ENCODE measurements at regions not wholly inside any gene's neighbourhood (a gene's known extent, or its start where the extent isn't known, plus 50 kb on each side); places are given as distances from the start of the nearest gene placed in this dataset.

DNA sequence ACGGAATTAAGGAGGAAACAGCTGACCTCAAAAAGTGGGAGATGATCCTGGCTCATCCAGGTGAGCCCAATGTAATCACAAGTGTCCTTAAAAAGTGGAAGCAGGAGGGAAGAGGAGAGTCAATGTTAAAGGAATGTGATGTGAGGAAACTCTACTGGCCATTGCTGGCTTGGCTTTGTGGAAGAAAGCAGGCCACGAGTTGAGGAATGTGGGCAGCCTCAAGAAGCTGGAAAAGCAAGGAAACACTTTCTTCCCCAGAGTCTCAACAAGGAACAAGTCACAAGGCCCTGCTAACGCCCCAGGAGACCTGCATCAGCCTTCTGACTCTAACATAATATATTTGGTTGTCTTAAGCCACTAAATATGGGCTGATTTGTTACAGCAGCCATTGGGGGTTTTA lies 252.8 kb downstream of the PSAT1 start:
- TF ChIP-seq, protein P1, sequence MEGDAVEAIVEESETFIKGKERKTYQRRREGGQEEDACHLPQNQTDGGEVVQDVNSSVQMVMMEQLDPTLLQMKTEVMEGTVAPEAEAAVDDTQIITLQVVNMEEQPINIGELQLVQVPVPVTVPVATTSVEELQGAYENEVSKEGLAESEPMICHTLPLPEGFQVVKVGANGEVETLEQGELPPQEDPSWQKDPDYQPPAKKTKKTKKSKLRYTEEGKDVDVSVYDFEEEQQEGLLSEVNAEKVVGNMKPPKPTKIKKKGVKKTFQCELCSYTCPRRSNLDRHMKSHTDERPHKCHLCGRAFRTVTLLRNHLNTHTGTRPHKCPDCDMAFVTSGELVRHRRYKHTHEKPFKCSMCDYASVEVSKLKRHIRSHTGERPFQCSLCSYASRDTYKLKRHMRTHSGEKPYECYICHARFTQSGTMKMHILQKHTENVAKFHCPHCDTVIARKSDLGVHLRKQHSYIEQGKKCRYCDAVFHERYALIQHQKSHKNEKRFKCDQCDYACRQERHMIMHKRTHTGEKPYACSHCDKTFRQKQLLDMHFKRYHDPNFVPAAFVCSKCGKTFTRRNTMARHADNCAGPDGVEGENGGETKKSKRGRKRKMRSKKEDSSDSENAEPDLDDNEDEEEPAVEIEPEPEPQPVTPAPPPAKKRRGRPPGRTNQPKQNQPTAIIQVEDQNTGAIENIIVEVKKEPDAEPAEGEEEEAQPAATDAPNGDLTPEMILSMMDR (IDR thresholded peaks at IDR 0.05; ENCODE audit: low read depth, low read length), result no peak
- Histone ChIP-seq H3K9me3 (ENCODE audit: low read depth) (no peaks in the 10 kb centered on the region), H3K27me3 (peaks cover 26% of the 10 kb centered on the region), H3K36me3 (no peaks in the 10 kb centered on the region), H3K27ac (no peak overlapping the region), H3K4me1 (ENCODE audit: low read depth) (no peaks in the 10 kb centered on the region), H3K4me3 (no peak overlapping the region)
- no peak for DNase-seq (ENCODE audit: low read depth in 1 of 2, low spot score in 1 of 2)

DNA sequence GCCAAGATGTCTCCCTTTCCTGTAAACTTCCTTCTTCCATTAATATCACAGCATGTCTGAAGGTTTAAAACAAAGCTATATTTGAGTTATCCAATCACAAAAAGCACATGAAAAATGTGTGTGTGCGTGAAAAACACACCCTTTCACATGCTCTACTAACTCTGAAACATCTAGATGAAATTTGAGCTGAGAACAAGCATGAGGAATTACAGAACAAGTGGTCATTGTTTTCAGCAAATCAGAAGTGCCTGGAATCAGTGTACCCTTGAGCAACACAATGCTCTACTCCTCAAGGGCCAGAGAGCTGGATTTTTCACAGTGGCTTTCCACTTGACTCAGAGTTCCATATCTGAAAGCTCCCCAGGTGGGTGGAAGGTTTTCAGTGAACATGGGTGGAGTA lies 255.9 kb downstream of the PSAT1 start:
- Histone ChIP-seq H3K4me1 (ENCODE audit: low read depth) (no peaks in the 10 kb centered on the region), H3K27me3 (peaks cover 24% of the 10 kb centered on the region), H3K27ac (no peak overlapping the region), H3K36me3 (no peaks in the 10 kb centered on the region), H3K9me3 (ENCODE audit: low read depth) (no peaks in the 10 kb centered on the region), H3K4me3 (no peak overlapping the region)
- TF ChIP-seq, protein P1 (IDR thresholded peaks at IDR 0.05; ENCODE audit: low read depth, low read length), result no peak
- no peak for DNase-seq (ENCODE audit: low read depth in 1 of 2, low spot score in 1 of 2)

DNA sequence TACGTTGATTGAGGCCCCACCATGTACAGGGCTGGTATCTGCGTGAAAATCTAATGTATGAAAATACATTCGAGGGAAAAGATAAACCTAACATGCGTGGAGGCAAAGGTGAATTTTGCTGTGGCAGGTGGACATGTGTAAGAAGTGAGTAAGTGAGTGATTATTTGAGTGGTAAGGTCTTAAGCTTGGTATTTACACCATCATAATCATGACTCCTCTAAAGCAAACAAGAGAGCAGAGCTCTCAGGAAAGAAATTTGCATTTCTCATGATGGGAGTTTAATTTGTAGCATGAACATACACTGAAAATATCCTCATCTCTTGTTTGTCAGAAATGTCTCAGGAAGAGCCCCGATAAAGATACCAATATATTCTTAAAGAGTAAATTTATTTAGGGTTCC lies 260.6 kb downstream of the PSAT1 start:
- Histone ChIP-seq H3K4me3 (no peak overlapping the region), H3K4me1 (ENCODE audit: low read depth) (no peaks in the 10 kb centered on the region), H3K27ac (no peak overlapping the region), H3K36me3 (no peaks in the 10 kb centered on the region), H3K27me3 (peaks cover 31% of the 10 kb centered on the region), H3K9me3 (ENCODE audit: low read depth) (no peaks in the 10 kb centered on the region)
- TF ChIP-seq, protein P1 (IDR thresholded peaks at IDR 0.05; ENCODE audit: low read depth, low read length), result no peak
- no peak for DNase-seq (ENCODE audit: low read depth in 1 of 2, low spot score in 1 of 2)

DNA sequence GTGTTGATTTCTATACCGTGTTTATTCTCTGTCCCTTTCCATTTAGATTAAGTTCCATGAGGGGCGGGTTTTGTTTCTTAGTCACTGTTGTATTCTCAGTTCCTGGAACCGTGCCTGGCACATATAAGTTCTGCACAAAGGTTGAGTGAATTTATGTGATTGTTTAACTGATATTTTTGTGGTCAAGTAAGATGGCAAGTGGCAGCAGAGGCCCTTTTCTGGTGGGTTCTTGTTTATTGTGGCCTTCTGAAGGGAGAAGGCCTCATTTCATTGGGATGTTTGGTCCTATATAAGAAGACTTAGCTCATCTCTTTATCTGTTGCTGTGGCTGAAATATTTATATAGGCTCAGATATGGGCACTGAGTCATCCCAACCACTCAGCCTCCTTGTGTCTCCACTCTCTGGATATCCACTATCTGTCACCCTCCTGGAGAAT lies 262.5 kb downstream of the PSAT1 start:
- H3K36me3 ChIP-seq, result no peaks in the 10 kb centered on the region
- TF ChIP-seq, protein P1 (IDR thresholded peaks at IDR 0.05; ENCODE audit: low read depth, low read length), result no peak
- H3K27ac ChIP-seq, result no peak overlapping the region
- H3K27me3 ChIP-seq, result peaks cover 28% of the 10 kb centered on the region
- no peaks in the 10 kb centered on the region for H3K9me3 ChIP-seq (ENCODE audit: low read depth)
- no peak overlapping the region for H3K4me3 ChIP-seq
- peak in 1 of 2 donors; percentile 30 for DNase-seq (ENCODE audit: low read depth in 1 of 2, low spot score in 1 of 2)
- no peaks in the 10 kb centered on the region for H3K4me1 ChIP-seq (ENCODE audit: low read depth)

DNA sequence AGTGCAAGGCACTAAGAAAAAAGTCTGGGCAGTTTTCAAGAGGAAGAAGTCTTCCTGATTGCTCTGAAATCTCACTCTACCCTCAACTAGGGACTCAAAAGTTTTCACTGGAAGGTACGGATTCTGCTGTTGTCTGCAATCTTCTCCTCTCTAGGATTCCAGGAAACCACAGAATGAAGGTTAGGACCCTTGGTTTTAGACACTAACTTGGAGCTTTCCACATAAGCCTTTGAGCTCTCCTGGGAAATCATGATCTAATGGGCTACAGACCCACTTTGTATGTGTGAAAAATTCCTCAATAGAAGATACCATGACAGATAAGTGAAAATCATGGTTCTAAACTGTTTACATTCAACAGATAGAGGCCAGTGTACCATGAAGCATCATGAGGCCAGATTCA lies 265.1 kb downstream of the PSAT1 start:
- H3K4me1 ChIP-seq (ENCODE audit: low read depth), result no peaks in the 10 kb centered on the region
- H3K27me3 ChIP-seq, result peaks cover 12% of the 10 kb centered on the region
- TF ChIP-seq, protein P1 (IDR thresholded peaks at IDR 0.05; ENCODE audit: low read depth, low read length), result no peak
- no peaks in the 10 kb centered on the region for H3K36me3 ChIP-seq
- H3K4me3 ChIP-seq, result no peak overlapping the region
- no peak overlapping the region for H3K27ac ChIP-seq
- H3K9me3 ChIP-seq (ENCODE audit: low read depth), result no peaks in the 10 kb centered on the region
- no peak for DNase-seq (ENCODE audit: low read depth in 1 of 2, low spot score in 1 of 2)

DNA sequence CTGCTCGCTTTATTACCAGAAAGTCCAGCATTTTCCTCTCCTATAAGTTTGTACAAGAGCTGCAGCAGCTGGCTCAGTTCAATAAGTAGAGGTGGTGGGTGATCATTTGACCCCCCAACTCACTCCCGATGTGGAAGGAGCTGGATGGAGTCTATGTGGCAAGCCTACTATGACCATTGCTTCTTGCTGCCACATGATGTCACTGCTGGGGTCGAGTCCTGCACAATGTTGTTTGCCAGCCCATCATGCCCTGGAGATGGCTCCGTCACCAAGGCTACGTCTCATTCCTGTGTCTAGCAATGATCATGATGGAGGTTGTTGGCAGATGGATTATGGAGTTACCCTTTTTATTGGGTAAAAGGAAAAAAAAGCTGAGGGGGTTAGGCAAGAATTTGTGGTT lies 266.3 kb downstream of the PSAT1 start:
- TF ChIP-seq, protein P1 (IDR thresholded peaks at IDR 0.05; ENCODE audit: low read depth, low read length), result no peak
- H3K9me3 ChIP-seq (ENCODE audit: low read depth), result no peaks in the 10 kb centered on the region
- H3K27me3 ChIP-seq, result peaks cover 5% of the 10 kb centered on the region
- H3K27ac ChIP-seq, result no peak overlapping the region
- no peak overlapping the region for H3K4me3 ChIP-seq
- no peaks in the 10 kb centered on the region for H3K4me1 ChIP-seq (ENCODE audit: low read depth)
- no peaks in the 10 kb centered on the region for H3K36me3 ChIP-seq
- no peak for DNase-seq (ENCODE audit: low read depth in 1 of 2, low spot score in 1 of 2)
